Naive thymus-derived CD4-positive, alpha-beta T cell (primary cell): ENCODE measurements at regions not wholly inside any gene's neighbourhood (a gene's known extent, or its start where the extent isn't known, plus 50 kb on each side); places are given as distances from the start of the nearest gene placed in this dataset.
"Not testable (repeated sequence)": the region's sequence is repeated elsewhere in the genome, so short reads cannot be mapped to it uniquely, and the experiment has no call there.

Experiments used
- ATAC-seq: fragments of 150-1000 bp; cut with Tn5 transposase; 2 replicates; pipeline ENCODE4 v1.10.0; 2021; ENCODE audit warnings: mild to moderate bottlenecking, moderate library complexity
- CTCF ChIA-PET: fragments of 350-600 bp; sonication (Branson Sonifier 250); formaldehyde crosslinking; loops from one replicate; lab custom pipeline; 2021; ENCODE audit warnings: antibody characterized with exemption; lab: Charles Lee
- POLR2A ChIA-PET: fragments of 350-600 bp; sonication (Branson Sonifier 250); formaldehyde crosslinking; loops from one replicate; lab custom pipeline; 2021; ENCODE audit warnings: antibody characterized with exemption, inconsistent platforms; lab: Charles Lee
- DNase-seq, 9 donors: peaks; one replicate each; pipeline versions ENCODE4 v3.0.0 to v3.0.0-alpha.2; 2020 to 2022; ENCODE audit warnings: mixed read lengths in 1 of 9
- H3K27ac ChIP-seq: one replicate; pipeline ENCODE4 v1.7.0; 2013; ENCODE audit warnings: mild to moderate bottlenecking, low read depth, low read length, moderate library complexity
- H3K27me3 ChIP-seq, 2 donors: one replicate each; pipeline ENCODE4 v1.7.0; 2013; ENCODE audit warnings: low read length in 2 of 2, mild to moderate bottlenecking in 2 of 2, moderate library complexity in 2 of 2; ENCODE audit not compliant: control insufficient read depth in 2 of 2, insufficient read depth in 2 of 2
- H3K36me3 ChIP-seq, 3 experiments: 1 replicate in 2 of 3; 2 replicates in 1 of 3; pipeline ENCODE4 v1.7.0; 2013; ENCODE audit warnings: low read length in 3 of 3, mild to moderate bottlenecking in 3 of 3, moderate library complexity in 1 of 3; ENCODE audit not compliant: insufficient read depth in 3 of 3, control insufficient read depth in 2 of 3
- H3K4me1 ChIP-seq, 2 donors: one replicate each; pipeline ENCODE4 v1.7.0; 2013; ENCODE audit warnings: low read length in 2 of 2, mild to moderate bottlenecking in 2 of 2, moderate library complexity in 1 of 2; ENCODE audit not compliant: control insufficient read depth in 2 of 2, insufficient read depth in 2 of 2
- H3K4me3 ChIP-seq: 2 replicates; pipeline ENCODE4 v1.7.0; 2013; ENCODE audit warnings: mild to moderate bottlenecking, low read length
- H3K9me3 ChIP-seq, 3 experiments: 1 replicate in 2 of 3; 2 replicates in 1 of 3; pipeline ENCODE4 v1.7.0; 2013; ENCODE audit warnings: low read length in 3 of 3; ENCODE audit not compliant: control insufficient read depth in 2 of 3
- H3K27ac Mint-ChIP-seq, 9 donors: one replicate each; pipeline ENCODE4 v1.8.0; 2020 to 2022; ENCODE audit warnings: mixed read lengths in 9 of 9, mild to moderate bottlenecking in 8 of 9, moderate library complexity in 5 of 9, inconsistent platforms in 2 of 9
- H3K27me3 Mint-ChIP-seq, 5 donors: one replicate each; pipeline ENCODE4 v1.8.0; 2021 to 2022; ENCODE audit warnings: mixed read lengths in 5 of 5, mild to moderate bottlenecking in 1 of 5
- H3K36me3 Mint-ChIP-seq, 5 donors: one replicate each; pipeline ENCODE4 v1.8.0; 2020 to 2022; ENCODE audit warnings: mixed read lengths in 5 of 5, mild to moderate bottlenecking in 3 of 5, inconsistent platforms in 1 of 5
- H3K4me1 Mint-ChIP-seq, 7 donors: one replicate each; pipeline ENCODE4 v1.8.0; 2020 to 2022; ENCODE audit warnings: mixed read lengths in 7 of 7, mild to moderate bottlenecking in 3 of 7, inconsistent platforms in 1 of 7
- H3K4me3 Mint-ChIP-seq, 10 donors: one replicate each; pipeline ENCODE4 v1.8.0; 2020 to 2022; ENCODE audit warnings: mild to moderate bottlenecking in 10 of 10, mixed read lengths in 10 of 10, moderate library complexity in 6 of 10, inconsistent platforms in 2 of 10
- H3K9me3 Mint-ChIP-seq, 11 donors: one replicate each; pipeline ENCODE4 v1.8.0; 2020 to 2022; ENCODE audit warnings: mixed read lengths in 11 of 11, mild to moderate bottlenecking in 4 of 11, inconsistent platforms in 1 of 11, moderate library complexity in 1 of 11
- intact Hi-C, 2 donors: fragments of 100-400 bp; cut with micrococcal nuclease; formaldehyde crosslinking; loops; one replicate each; pipeline ENCODE4 v1.15.1; 2023

DNA sequence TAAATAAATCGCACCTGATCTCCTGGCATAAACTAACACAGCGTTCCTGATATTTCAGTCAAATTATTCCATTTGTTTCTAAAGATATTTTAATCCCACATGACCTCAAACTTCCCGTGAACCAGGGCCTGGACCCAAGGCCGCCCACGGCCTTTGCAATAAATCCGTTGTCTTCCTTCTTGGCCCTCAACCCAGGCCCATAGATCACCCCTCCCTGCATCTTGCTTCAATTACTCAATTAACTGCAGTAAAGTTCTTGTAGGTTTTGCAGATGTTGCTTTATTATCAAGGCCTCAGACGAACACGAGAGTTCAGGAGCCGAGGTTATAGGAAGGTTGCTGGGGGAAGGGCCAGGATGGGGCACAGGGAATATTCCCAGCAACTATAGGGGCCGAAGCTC, 249.4 kb downstream of the RAB11FIP2 start:
- no peak for DNase-seq
- Mint-ChIP-seq H3K27ac (peak overlapping the region in 1 of 9 donors; percentile 23), H3K4me3 (no peak overlapping the region), H3K4me1 (no peaks in the 10 kb centered on the region), H3K36me3 (no peaks in the 10 kb centered on the region), H3K27me3 (peaks cover 0 to 17% (median 0%) of the 10 kb centered on the region in 5 donors), H3K9me3 (no peaks in the 10 kb centered on the region)
- Histone ChIP-seq H3K36me3 (no peaks in the 10 kb centered on the region), H3K4me3 (no peak overlapping the region), H3K27ac (no peak overlapping the region), H3K4me1 (no peaks in the 10 kb centered on the region), H3K27me3 (no peaks in the 10 kb centered on the region), H3K9me3 (no peaks in the 10 kb centered on the region)
- no peak for ATAC-seq
- ChIA-PET CTCF (no interaction called here), POLR2A (no interaction called here)
- intact Hi-C loops = no loop called here

DNA sequence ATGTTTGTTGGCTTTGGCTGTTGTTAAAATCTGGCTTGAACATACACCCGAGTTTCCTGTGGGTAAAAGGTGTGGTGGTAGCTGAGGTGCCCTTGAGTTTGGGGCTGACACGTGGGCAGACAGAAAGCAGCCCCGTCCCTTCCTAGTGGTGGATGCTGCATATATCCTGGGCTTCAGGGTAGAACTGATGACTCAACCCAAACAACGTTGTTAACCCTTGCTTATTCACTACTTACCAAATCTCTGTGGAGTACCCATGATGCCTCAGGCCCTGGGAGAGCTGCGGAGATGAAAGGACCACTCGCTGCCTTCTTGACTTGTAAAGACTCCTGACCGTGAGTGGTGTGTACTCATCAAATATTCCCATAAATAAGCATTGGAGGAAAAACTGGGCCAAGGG, 245.1 kb downstream of the RAB11FIP2 start:
- H3K27me3 Mint-ChIP-seq = peaks cover 0 to 14% (median 8%) of the 10 kb centered on the region in 5 donors
- ATAC-seq = no peak
- Histone ChIP-seq H3K4me1 (no peaks in the 10 kb centered on the region), H3K4me3 (no peak overlapping the region), H3K36me3 (no peaks in the 10 kb centered on the region), H3K27me3 (no peaks in the 10 kb centered on the region), H3K27ac (no peak overlapping the region), H3K9me3 (no peaks in the 10 kb centered on the region)
- intact Hi-C loops = no loop called here
- ChIA-PET CTCF (no interaction called here), POLR2A (no interaction called here)
- no peaks in the 10 kb centered on the region for H3K36me3 Mint-ChIP-seq
- no peak overlapping the region for H3K4me3 Mint-ChIP-seq
- DNase-seq = no peak
- H3K27ac Mint-ChIP-seq = peak overlapping the region in 1 of 9 donors; percentile 25
- no peaks in the 10 kb centered on the region for H3K4me1 Mint-ChIP-seq
- H3K9me3 Mint-ChIP-seq = no peaks in the 10 kb centered on the region

GRCh38 chr10:117804470-117805011, 242.2 kb downstream of the RAB11FIP2 start:
- Histone ChIP-seq H3K27me3 (no peaks in the 10 kb centered on the region), H3K4me1 (no peaks in the 10 kb centered on the region), H3K27ac (no peak overlapping the region), H3K9me3 (no peaks in the 10 kb centered on the region), H3K36me3 (no peaks in the 10 kb centered on the region), H3K4me3 (no peak overlapping the region)
- H3K36me3 Mint-ChIP-seq = peaks cover 0 to 4% (median 0%) of the 10 kb centered on the region in 5 donors
- no peaks in the 10 kb centered on the region for H3K4me1 Mint-ChIP-seq
- peaks cover 0 to 12% (median 2%) of the 10 kb centered on the region in 11 donors for H3K9me3 Mint-ChIP-seq
- H3K27ac Mint-ChIP-seq = no peak overlapping the region
- POLR2A ChIA-PET = no interaction called here
- H3K4me3 Mint-ChIP-seq = no peak overlapping the region
- intact Hi-C loops = no loop called here
- H3K27me3 Mint-ChIP-seq = peaks cover 5 to 24% (median 15%) of the 10 kb centered on the region in 5 donors
- ATAC-seq = no peak
- no peak for DNase-seq
- CTCF ChIA-PET = interaction anchor here (0.7 kb wide), 1 partner anchor 85 kb away, joined by 3 read pairs; no protein-coding TSS in a partner anchor

GRCh38 chr10:117805139-117805538, 241.6 kb downstream of the RAB11FIP2 start:
- Histone ChIP-seq H3K36me3 (no peaks in the 10 kb centered on the region), H3K4me1 (no peaks in the 10 kb centered on the region), H3K4me3 (no peak overlapping the region), H3K9me3 (no peaks in the 10 kb centered on the region), H3K27ac (no peak overlapping the region), H3K27me3 (no peaks in the 10 kb centered on the region)
- ATAC-seq = no peak
- POLR2A ChIA-PET = no interaction called here
- intact Hi-C loops = no loop called here
- CTCF ChIA-PET = no interaction called here
- DNase-seq = no peak
- Mint-ChIP-seq H3K4me3 (no peak overlapping the region), H3K27me3 (peaks cover 5 to 24% (median 15%) of the 10 kb centered on the region in 5 donors), H3K36me3 (peaks cover 0 to 9% (median 0%) of the 10 kb centered on the region in 5 donors), H3K27ac (no peak overlapping the region), H3K9me3 (peaks cover 0 to 16% (median 3%) of the 10 kb centered on the region in 11 donors), H3K4me1 (no peaks in the 10 kb centered on the region)

DNA sequence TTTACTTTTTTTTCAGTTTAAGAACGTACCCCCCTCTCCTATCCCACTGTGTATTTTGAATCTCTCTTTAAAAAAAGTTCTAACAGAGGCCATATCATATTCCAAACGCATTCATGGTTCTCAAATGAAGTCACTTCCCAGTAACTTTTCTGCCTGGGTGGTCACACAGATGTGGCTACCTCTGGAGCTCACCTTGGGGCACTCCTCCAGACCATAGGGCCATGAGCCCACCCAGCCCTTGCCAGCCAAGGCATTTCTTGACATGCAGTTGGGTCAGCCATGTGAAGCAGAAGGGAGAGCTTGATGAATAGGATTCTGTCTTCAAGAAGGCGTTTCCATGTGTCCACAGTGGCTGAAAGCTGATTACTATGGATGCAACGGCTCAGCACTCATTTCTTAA, 239.3 kb downstream of the RAB11FIP2 start:
- Histone ChIP-seq H3K27ac (no peak overlapping the region), H3K4me3 (no peak overlapping the region), H3K4me1 (no peaks in the 10 kb centered on the region), H3K9me3 (no peaks in the 10 kb centered on the region), H3K27me3 (no peaks in the 10 kb centered on the region), H3K36me3 (no peaks in the 10 kb centered on the region)
- Mint-ChIP-seq H3K4me1 (no peaks in the 10 kb centered on the region), H3K9me3 (peaks cover 2 to 29% (median 7%) of the 10 kb centered on the region in 11 donors), H3K36me3 (peaks cover 0 to 9% (median 0%) of the 10 kb centered on the region in 5 donors), H3K27me3 (peaks cover 5 to 24% (median 17%) of the 10 kb centered on the region in 5 donors), H3K27ac (no peak overlapping the region), H3K4me3 (no peak overlapping the region)
- ChIA-PET CTCF (no interaction called here), POLR2A (no interaction called here)
- ATAC-seq = no peak
- intact Hi-C loops = no loop called here
- no peak for DNase-seq

DNA sequence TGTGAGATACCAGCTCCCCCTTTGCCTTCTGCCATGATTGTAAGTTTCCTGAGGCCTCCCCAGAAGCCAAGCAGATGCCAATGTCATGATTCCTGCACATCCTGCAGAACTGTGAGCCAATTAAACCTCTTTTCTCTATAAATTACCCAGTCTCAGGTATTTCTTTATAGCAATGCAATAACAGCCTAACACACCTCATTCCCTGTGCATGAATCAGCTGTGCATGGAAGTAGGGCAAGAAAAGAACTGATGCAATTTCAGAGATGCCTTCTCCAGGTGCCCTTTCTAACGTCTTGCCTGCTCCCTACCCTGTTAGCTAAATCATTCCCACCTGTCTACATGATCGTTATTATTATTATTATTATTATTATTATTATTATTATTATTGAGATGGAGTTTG, 230.9 kb downstream of the RAB11FIP2 start:
- peaks cover 2 to 19% (median 6%) of the 10 kb centered on the region in 5 donors for H3K27me3 Mint-ChIP-seq
- intact Hi-C loops, POLR2A ChIA-PET, H3K36me3 ChIP-seq, DNase-seq, H3K27me3 ChIP-seq, H3K4me1 ChIP-seq, H3K27ac ChIP-seq, H3K27ac Mint-ChIP-seq, H3K36me3 Mint-ChIP-seq, ATAC-seq, H3K4me1 Mint-ChIP-seq, H3K4me3 Mint-ChIP-seq, CTCF ChIA-PET, H3K4me3 ChIP-seq, H3K9me3 ChIP-seq: not testable (repeated sequence)
- peaks cover 0 to 10% (median 2%) of the 10 kb centered on the region in 11 donors for H3K9me3 Mint-ChIP-seq

GRCh38 chr10:117817116-117817515, 229.6 kb downstream of the RAB11FIP2 start:
- ATAC-seq (no peak), DNase-seq (no peak)
- H3K27me3 Mint-ChIP-seq = peaks cover 3 to 20% (median 9%) of the 10 kb centered on the region in 5 donors
- no peak overlapping the region for H3K27ac Mint-ChIP-seq
- no peaks in the 10 kb centered on the region for H3K27me3 ChIP-seq
- H3K4me1 ChIP-seq = no peaks in the 10 kb centered on the region
- no peaks in the 10 kb centered on the region for H3K4me1 Mint-ChIP-seq
- H3K36me3 ChIP-seq = no peaks in the 10 kb centered on the region
- H3K36me3 Mint-ChIP-seq = no peaks in the 10 kb centered on the region
- intact Hi-C loops = no loop called here
- H3K4me3 Mint-ChIP-seq = no peak overlapping the region
- no peaks in the 10 kb centered on the region for H3K9me3 ChIP-seq
- CTCF ChIA-PET = no interaction called here
- H3K27ac ChIP-seq = no peak overlapping the region
- no peak overlapping the region for H3K4me3 ChIP-seq
- POLR2A ChIA-PET = no interaction called here
- H3K9me3 Mint-ChIP-seq = peaks cover 0 to 6% (median 2%) of the 10 kb centered on the region in 11 donors
